H1 (cell line): ENCODE measurements at regions not wholly inside any gene's neighbourhood (a gene's known extent, or its start where the extent isn't known, plus 50 kb on each side); places are given as distances from the start of the nearest gene placed in this dataset.

ENCODE experiments used
- CTCF ChIA-PET: fragments of 300-600 bp; sonication (Branson Sonifier 250); formaldehyde crosslinking; loops from one replicate; lab custom pipeline; 2021; ENCODE audit not compliant: partially characterized antibody; lab: Charles Lee
- POLR2A ChIA-PET: fragments of 300-600 bp; sonication (Branson Sonifier 250); formaldehyde crosslinking; loops from one replicate; lab custom pipeline; 2021; ENCODE audit warnings: inconsistent platforms; ENCODE audit not compliant: partially characterized antibody; lab: Charles Lee
- DNase-seq, 2 experiments: peaks; one replicate each; pipeline versions ENCODE4 v3.0.0 to v3.0.0-alpha.2; 2010 to 2022; ENCODE audit warnings: low spot score in 2 of 2, low read depth in 1 of 2, mixed read lengths in 1 of 2
- FAIRE-seq: peaks from 2 replicates; lab custom pipeline; 2011; peaks lifted over from hg19 to GRCh38; lab: Jason Lieb, UNC
- H2AFZ ChIP-seq: 2 replicates; pipeline ENCODE4 v1.8.1; 2012; ENCODE audit warnings: low read length, inconsistent platforms
- H2AK5ac ChIP-seq: 2 replicates; pipeline ENCODE4 v1.6.1; 2013; ENCODE audit warnings: low read depth, low read length
- H2BK120ac ChIP-seq: replicated peaks from 2 replicates; pipeline ENCODE3; 2013; ENCODE audit warnings: low read depth, low read length, inconsistent platforms
- H2BK12ac ChIP-seq: 2 replicates; pipeline ENCODE4 v1.6.1; 2013; ENCODE audit warnings: low read depth, low read length
- H2BK15ac ChIP-seq: 2 replicates; pipeline ENCODE4 v1.6.1; 2013; ENCODE audit warnings: low read length
- H2BK20ac ChIP-seq: 2 replicates; pipeline ENCODE4 v1.6.1; 2013; ENCODE audit warnings: low read length
- H2BK5ac ChIP-seq: 2 replicates; pipeline ENCODE4 v1.6.1; 2013; ENCODE audit warnings: low read depth, low read length
- H3K14ac ChIP-seq: 2 replicates; pipeline ENCODE4 v1.6.1; 2013; ENCODE audit warnings: inconsistent platforms; ENCODE audit not compliant: insufficient read length
- H3K18ac ChIP-seq: 2 replicates; pipeline ENCODE4 v1.6.1; 2013; ENCODE audit warnings: low read length; ENCODE audit errors: extremely low read depth
- H3K23ac ChIP-seq: 2 replicates; pipeline ENCODE4 v1.6.1; 2013; ENCODE audit warnings: inconsistent platforms; ENCODE audit not compliant: insufficient read length
- H3K23me2 ChIP-seq: 2 replicates; pipeline ENCODE4 v1.6.1; 2013; ENCODE audit warnings: low read depth, low read length
- H3K27ac ChIP-seq: 2 replicates; pipeline ENCODE4 v1.6.1; 2011; ENCODE audit warnings: low read depth, low read length, inconsistent platforms
- H3K27me3 ChIP-seq, 4 experiments: replicated peaks in 1 of 4; 1 replicate in 1 of 4; 2 replicates in 3 of 4; pipeline versions ENCODE4 v1.6.1 to v1.8.1; 2011 to 2013; ENCODE audit warnings: low read length in 3 of 4, mild to moderate bottlenecking in 3 of 4, inconsistent platforms in 2 of 4, mixed read lengths in 2 of 4, moderate library complexity in 1 of 4; ENCODE audit not compliant: control insufficient read depth in 3 of 4, insufficient read depth in 3 of 4; ENCODE audit errors: extremely low read depth in 1 of 4
- H3K36me3 ChIP-seq, 4 experiments: 2 replicates each; pipeline versions ENCODE4 v1.6.1 to v1.8.1; 2011 to 2013; ENCODE audit warnings: mild to moderate bottlenecking in 4 of 4, low read length in 3 of 4, moderate library complexity in 2 of 4, control low read depth in 1 of 4, inconsistent platforms in 1 of 4; ENCODE audit not compliant: insufficient read depth in 4 of 4, control insufficient read depth in 2 of 4
- H3K4ac ChIP-seq: replicated peaks from 2 replicates; pipeline ENCODE3; 2013; ENCODE audit warnings: low read length, low read depth, mixed read lengths, inconsistent platforms; ENCODE audit not compliant: insufficient read length
- H3K4me1 ChIP-seq, 4 experiments: replicated peaks in 1 of 4; 1 replicate in 1 of 4; 2 replicates in 3 of 4; pipeline versions ENCODE4 v1.6.1 to v1.8.1; 2011 to 2013; ENCODE audit warnings: low read length in 3 of 4, inconsistent platforms in 2 of 4, mixed read lengths in 1 of 4; ENCODE audit not compliant: insufficient read depth in 4 of 4, control insufficient read depth in 3 of 4
- H3K4me2 ChIP-seq, 2 experiments: 2 replicates each; pipeline versions ENCODE4 v1.6.1 to v1.8.1; 2011 to 2013; ENCODE audit warnings: low read depth in 2 of 2, low read length in 2 of 2, control low read depth in 1 of 2, inconsistent platforms in 1 of 2, mild to moderate bottlenecking in 1 of 2; ENCODE audit not compliant: insufficient read depth in 1 of 2
- H3K4me3 ChIP-seq, 4 experiments: fragments of 200-600, 300-600 bp in 1 of 4; sonication (generic), shearing (Covaris generic), sonication (Bioruptor Twin) in 1 of 4; 2 replicates each; pipeline versions ENCODE4 v1.5.1 to v1.8.1; 2011 to 2016; ENCODE audit warnings: low read length in 4 of 4, low read depth in 3 of 4, control low read depth in 2 of 4, inconsistent platforms in 2 of 4, mild to moderate bottlenecking in 2 of 4, mixed read lengths in 1 of 4, moderate library complexity in 1 of 4; ENCODE audit not compliant: insufficient read depth in 2 of 4; ENCODE audit errors: extremely low read depth in 1 of 4
- H3K56ac ChIP-seq: replicated peaks from 2 replicates; pipeline ENCODE3; 2013; ENCODE audit warnings: low read depth, mild to moderate bottlenecking, mixed read lengths, low read length, inconsistent platforms; ENCODE audit not compliant: insufficient read length
- H3K79me1 ChIP-seq: 2 replicates; pipeline ENCODE4 v1.6.1; 2013; ENCODE audit warnings: low read depth, low read length, control low read depth
- H3K79me2 ChIP-seq, 2 experiments: 2 replicates each; pipeline versions ENCODE4 v1.6.1 to v1.8.1; 2012 to 2013; ENCODE audit warnings: low read length in 2 of 2, mild to moderate bottlenecking in 2 of 2, inconsistent platforms in 1 of 2; ENCODE audit not compliant: insufficient read depth in 2 of 2, control insufficient read depth in 1 of 2
- H3K9ac ChIP-seq, 4 experiments: replicated peaks in 1 of 4; 1 replicate in 1 of 4; 2 replicates in 3 of 4; pipeline versions ENCODE4 v1.6.1 to v1.8.1; 2011 to 2013; ENCODE audit warnings: low read depth in 3 of 4, low read length in 3 of 4, control low read depth in 2 of 4, mild to moderate bottlenecking in 2 of 4, moderate library complexity in 2 of 4, inconsistent platforms in 1 of 4; ENCODE audit errors: extremely low read depth in 1 of 4
- H3K9me3 ChIP-seq, 2 experiments: 2 replicates each; pipeline versions ENCODE4 v1.6.1 to v1.8.1; 2012 to 2013; ENCODE audit warnings: mild to moderate bottlenecking in 2 of 2, moderate library complexity in 2 of 2, control low read depth in 1 of 2, inconsistent platforms in 1 of 2, low read depth in 1 of 2, low read length in 1 of 2, mixed read lengths in 1 of 2; ENCODE audit not compliant: insufficient read depth in 2 of 2
- H4K20me1 ChIP-seq, 2 experiments: replicated peaks in 1 of 2; 2 replicates each; pipeline versions ENCODE3 to v1.8.1; 2011 to 2013; ENCODE audit warnings: inconsistent platforms in 2 of 2, low read length in 2 of 2, mild to moderate bottlenecking in 1 of 2; ENCODE audit not compliant: insufficient read depth in 2 of 2, control insufficient read depth in 1 of 2
- H4K5ac ChIP-seq: 2 replicates; pipeline ENCODE4 v1.6.1; 2013; ENCODE audit warnings: low read length, low read depth, mixed read lengths, inconsistent platforms; ENCODE audit not compliant: insufficient read length
- H4K8ac ChIP-seq: 2 replicates; pipeline ENCODE4 v1.8.0; 2013; ENCODE audit warnings: mild to moderate bottlenecking, moderate library complexity, low read length, inconsistent platforms; ENCODE audit not compliant: insufficient read depth; ENCODE audit errors: extremely low read depth
- H4K91ac ChIP-seq: replicated peaks from 2 replicates; pipeline ENCODE3; 2013; ENCODE audit warnings: low read length, mixed read lengths, inconsistent platforms; ENCODE audit not compliant: insufficient read length
- ASH2L ChIP-seq: fragments of 200-600, 300-600 bp; sonication (generic); IDR thresholded peaks from one replicate; pipeline ENCODE4 v1.7.1; 2017; ENCODE audit warnings: low read length
- CBX5 ChIP-seq: fragments of 300-800, 300-1000 bp; sonication (generic); IDR thresholded peaks from 2 replicates; pipeline ENCODE4 v1.7.1; 2016; ENCODE audit warnings: antibody characterized with exemption, low read length, low read depth
- CHD1 ChIP-seq: IDR thresholded peaks from 2 replicates; pipeline ENCODE4 v1.6.1; 2012; ENCODE audit warnings: low read depth, low read length, improper control_type of control experiment
- CREB1 ChIP-seq: IDR thresholded peaks from 2 replicates; pipeline ENCODE4 v1.6.1; 2012; ENCODE audit warnings: inconsistent platforms
- GTF2F1 ChIP-seq: IDR thresholded peaks from 2 replicates; pipeline ENCODE4 v1.6.1; 2012; ENCODE audit warnings: low read depth, low read length, improper control_type of control experiment, borderline replicate concordance
- HDAC2 ChIP-seq, 2 experiments: fragments of 300-600 bp in 1 of 2; sonication (generic) in 1 of 2; IDR thresholded peaks; 2 replicates each; pipeline ENCODE4 v1.6.1; 2011 to 2012; ENCODE audit warnings: low read depth in 2 of 2, low read length in 2 of 2, mild to moderate bottlenecking in 2 of 2, moderate library complexity in 2 of 2, borderline replicate concordance in 1 of 2, inconsistent platforms in 1 of 2
- KDM4A ChIP-seq: IDR thresholded peaks from one replicate; pipeline ENCODE4 v1.7.1; 2012; ENCODE audit warnings: low read depth, mild to moderate bottlenecking, moderate library complexity, low read length, inconsistent platforms; ENCODE audit not compliant: severe bottlenecking
- POLR2A ChIP-seq, 2 experiments: IDR thresholded peaks; 1 replicate in 1 of 2; 2 replicates in 1 of 2; pipeline ENCODE4 v1.6.1; 2011; ENCODE audit warnings: low read depth in 2 of 2, low read length in 2 of 2, mild to moderate bottlenecking in 2 of 2; ENCODE audit errors: control extremely low read depth in 1 of 2
- POLR2AphosphoS5 ChIP-seq: IDR thresholded peaks from 2 replicates; pipeline ENCODE4 v1.6.1; 2011; ENCODE audit warnings: low read depth, low read length
- SIRT6 ChIP-seq: IDR thresholded peaks from one replicate; pipeline ENCODE4 v1.7.1; 2012; ENCODE audit warnings: low read length, inconsistent platforms
- SRF ChIP-seq: IDR thresholded peaks from 2 replicates; pipeline ENCODE4 v1.6.1; 2011; ENCODE audit warnings: mild to moderate bottlenecking, low read depth, low read length, moderate library complexity
- SUZ12 ChIP-seq: fragments of 200-600 bp; sonication (generic); IDR thresholded peaks from 2 replicates; pipeline ENCODE4 v1.6.1; 2012; ENCODE audit warnings: mild to moderate bottlenecking, inconsistent platforms, low read length, moderate library complexity, mixed read lengths
- TAF1 ChIP-seq: IDR thresholded peaks from 2 replicates; pipeline ENCODE4 v1.6.1; 2011; ENCODE audit warnings: mild to moderate bottlenecking, low read depth, low read length
- YY1 ChIP-seq: IDR thresholded peaks from 2 replicates; pipeline ENCODE4 v1.6.1; 2011; ENCODE audit warnings: low read depth, mild to moderate bottlenecking, low read length
- WGBS, 2 experiments: shearing (Covaris generic) in 1 of 2; methylation state at CpG; one replicate each; pipeline versions ENCODE4 v1.1.6 to v1.1.7; 2013 to 2015; ENCODE audit warnings: low lambda C conversion rate in 2 of 2, mixed read lengths in 2 of 2, inconsistent platforms in 1 of 2, low coverage in 1 of 2, missing lambda C conversion rate in 1 of 2; ENCODE audit not compliant: insufficient replicate concordance in 2 of 2, insufficient coverage in 1 of 2, insufficient read length in 1 of 2; ENCODE audit errors: extremely low coverage in 1 of 2, missing lambda C conversion rate in 1 of 2; 5-methylcytosine and 5-hydroxymethylcytosine counted together
- TF ChIP-seq, protein P1 (sequence below): IDR thresholded peaks from 2 replicates; pipeline ENCODE4 v1.6.1; 2011; ENCODE audit warnings: low read depth, mild to moderate bottlenecking, low read length; ENCODE audit not compliant: insufficient read depth

DNA sequence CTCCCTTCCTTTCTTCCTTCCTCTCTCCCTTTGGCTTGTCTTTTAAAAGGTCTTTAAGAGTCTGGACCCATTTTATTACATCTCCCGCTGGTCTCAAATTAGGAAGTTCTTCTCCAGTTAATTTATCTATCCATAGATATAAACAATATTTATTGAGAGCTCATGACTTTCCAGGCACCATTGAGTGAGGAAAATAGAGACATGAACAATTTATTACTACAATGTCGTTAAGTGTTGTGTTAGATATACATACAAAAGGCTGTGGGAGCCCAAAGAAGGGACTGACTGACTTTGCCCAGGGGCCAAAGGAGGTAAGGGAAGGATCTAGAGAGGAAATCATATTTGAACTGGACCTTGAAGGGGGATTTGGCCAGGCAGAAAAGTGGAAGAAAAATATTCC, 51.6 kb upstream of the DEUP1 start:
- Histone ChIP-seq H3K27ac (no peak overlapping the region), H2BK5ac (no peak overlapping the region)
- CTCF ChIA-PET, result no interaction called here

More for the DNA sequence above, 51.6 kb upstream of the DEUP1 start:
- Histone ChIP-seq H4K20me1 (no peaks in the 10 kb centered on the region), H3K79me1 (no peaks in the 10 kb centered on the region), H2BK20ac (no peak overlapping the region), H4K8ac (no peak overlapping the region), H3K14ac (no peak overlapping the region), H2AFZ (no peak overlapping the region), H2AK5ac (no peak overlapping the region), H3K9me3 (no peaks in the 10 kb centered on the region), H3K4me2 (no peak overlapping the region), H3K23ac (no peak overlapping the region), H4K91ac (no peak overlapping the region), H3K4me3 (no peak overlapping the region), H3K23me2 (no peaks in the 10 kb centered on the region), H3K27me3 (no peaks in the 10 kb centered on the region), H2BK120ac (no peak overlapping the region), H2BK12ac (no peak overlapping the region), H3K4me1 (no peaks in the 10 kb centered on the region), H3K4ac (no peak overlapping the region), H2BK15ac (no peak overlapping the region), H3K9ac (no peak overlapping the region), H4K5ac (no peak overlapping the region), H3K18ac (no peak overlapping the region), H3K36me3 (no peaks in the 10 kb centered on the region; a peak in 1 of 8 replicates), H3K56ac (no peak overlapping the region), H3K79me2 (no peaks in the 10 kb centered on the region)
- no peak for FAIRE-seq
- POLR2A ChIA-PET, result no interaction called here
- WGBS, 2 experiments, result 88% methylated on average over 2 of the region's 2 CpGs; no CpG with 5 or more reads in 1 of the 2 experiments
- DNase-seq, result no peak
- TF ChIP-seq SUZ12 (no peak), GTF2F1 (no peak), SRF (no peak), ASH2L (no peak), CBX5 (no peak), POLR2AphosphoS5 (no peak), POLR2A (IDR thresholded peaks at IDR 0.05; ENCODE audit: control extremely low read depth in 1 of 2, low read depth in 2 of 2, low read length in 2 of 2) (no peak), CHD1 (no peak), TAF1 (no peak), KDM4A (no peak), SIRT6 (no peak), HDAC2 (IDR thresholded peaks at IDR 0.05; ENCODE audit: borderline replicate concordance in 1 of 2, low read depth in 2 of 2, low read length in 2 of 2) (no peak), CREB1 (no peak), YY1 (no peak)
- TF ChIP-seq, protein P1, sequence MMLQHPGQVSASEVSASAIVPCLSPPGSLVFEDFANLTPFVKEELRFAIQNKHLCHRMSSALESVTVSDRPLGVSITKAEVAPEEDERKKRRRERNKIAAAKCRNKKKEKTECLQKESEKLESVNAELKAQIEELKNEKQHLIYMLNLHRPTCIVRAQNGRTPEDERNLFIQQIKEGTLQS, result no peak
